Glutamatergic neuron (in vitro differentiated cells): ENCODE measurements at regions not wholly inside any gene's neighbourhood (a gene's known extent, or its start where the extent isn't known, plus 50 kb on each side); places are given as distances from the start of the nearest gene placed in this dataset.

ENCODE experiments used
- DNase-seq: peaks from one replicate; pipeline ENCODE4 v3.0.0; 2022
- H3K27ac Mint-ChIP-seq: one replicate; pipeline ENCODE4 v1.8.0; 2020; ENCODE audit warnings: mild to moderate bottlenecking, mixed read lengths, inconsistent platforms; ENCODE audit not compliant: unreplicated experiment
- H3K27me3 Mint-ChIP-seq: one replicate; pipeline ENCODE4 v1.8.0; 2020; ENCODE audit warnings: mild to moderate bottlenecking, moderate library complexity, mixed read lengths, inconsistent platforms; ENCODE audit not compliant: unreplicated experiment
- H3K36me3 Mint-ChIP-seq: one replicate; pipeline ENCODE4 v1.8.0; 2020; ENCODE audit warnings: mild to moderate bottlenecking, mixed read lengths, inconsistent platforms; ENCODE audit not compliant: unreplicated experiment
- H3K4me1 Mint-ChIP-seq: one replicate; pipeline ENCODE4 v1.8.0; 2020; ENCODE audit warnings: mild to moderate bottlenecking, low read depth, mixed read lengths, inconsistent platforms; ENCODE audit not compliant: unreplicated experiment
- H3K4me3 Mint-ChIP-seq: one replicate; pipeline ENCODE4 v1.8.0; 2020; ENCODE audit warnings: mild to moderate bottlenecking, mixed read lengths, inconsistent platforms; ENCODE audit not compliant: unreplicated experiment
- H3K9me3 Mint-ChIP-seq: one replicate; pipeline ENCODE4 v1.8.0; 2020; ENCODE audit warnings: mild to moderate bottlenecking, moderate library complexity, mixed read lengths, inconsistent platforms; ENCODE audit not compliant: unreplicated experiment
- CTCF ChIP-seq: fragments of 200-600 bp; sonication (generic); IDR thresholded peaks from one replicate; pipeline ENCODE4 v1.5.0; 2021; ENCODE audit not compliant: partially characterized antibody, unreplicated experiment

- H3K36me3 Mint-ChIP-seq = no peaks in the 10 kb centered on the region
- no peaks in the 10 kb centered on the region for H3K27me3 Mint-ChIP-seq
- DNase-seq = no peak
- no peak overlapping the region for H3K4me3 Mint-ChIP-seq
- no peaks in the 10 kb centered on the region for H3K9me3 Mint-ChIP-seq
- TF ChIP-seq CTCF = no peak
- no peaks in the 10 kb centered on the region for H3K4me1 Mint-ChIP-seq
- H3K27ac Mint-ChIP-seq = no peak overlapping the region
These were observed 257.5 kb downstream of the INHBA start for GRCh38 chr7:41445432-41445831.

GRCh38 chr7:41439515-41439879 lies 263.4 kb downstream of the INHBA start:
- no peak overlapping the region for H3K27ac Mint-ChIP-seq
- no peaks in the 10 kb centered on the region for H3K36me3 Mint-ChIP-seq
- H3K4me3 Mint-ChIP-seq = no peak overlapping the region
- DNase-seq = no peak
- H3K27me3 Mint-ChIP-seq = no peaks in the 10 kb centered on the region
- no peak for TF ChIP-seq CTCF
- H3K9me3 Mint-ChIP-seq = no peaks in the 10 kb centered on the region
- peaks cover 5% of the 10 kb centered on the region for H3K4me1 Mint-ChIP-seq

- Mint-ChIP-seq H3K4me3 (no peak overlapping the region), H3K9me3 (no peaks in the 10 kb centered on the region), H3K4me1 (peaks cover 5% of the 10 kb centered on the region), H3K36me3 (no peaks in the 10 kb centered on the region), H3K27me3 (no peaks in the 10 kb centered on the region), H3K27ac (no peak overlapping the region)
- DNase-seq = no peak
- no peak for TF ChIP-seq CTCF
These were observed 264.0 kb downstream of the INHBA start for GRCh38 chr7:41438705-41439514.

GRCh38 chr7:41437257-41438196 lies 265.4 kb downstream of the INHBA start:
- H3K4me3 Mint-ChIP-seq = no peak overlapping the region
- no peak overlapping the region for H3K27ac Mint-ChIP-seq
- TF ChIP-seq CTCF = no peak
- peaks cover 5% of the 10 kb centered on the region for H3K4me1 Mint-ChIP-seq
- no peaks in the 10 kb centered on the region for H3K9me3 Mint-ChIP-seq
- DNase-seq = no peak
- no peaks in the 10 kb centered on the region for H3K27me3 Mint-ChIP-seq
- no peaks in the 10 kb centered on the region for H3K36me3 Mint-ChIP-seq
